Uterus (tissue), 3 donors: ENCODE measurements at regions not wholly inside any gene's neighbourhood (a gene's known extent, or its start where the extent isn't known, plus 50 kb on each side); places are given as distances from the start of the nearest gene placed in this dataset.

Experiments used
- DNase-seq, 2 donors: peaks; one replicate each; pipeline ENCODE4 v3.0.0-alpha.2; 2019 to 2020
- H3K27ac ChIP-seq, 2 donors: fragments of 200-600 bp; sonication (generic); 1 replicate in 1 of 2; 2 replicates in 1 of 2; pipeline ENCODE4 v1.5.1; 2016 to 2018
- H3K27me3 ChIP-seq, 2 donors: fragments of 200-600 bp; sonication (generic); one replicate each; pipeline ENCODE4 v1.5.1; 2018 to 2019; ENCODE audit warnings: control low read depth in 1 of 2
- H3K36me3 ChIP-seq, 2 donors: fragments of 200-600 bp; sonication (generic); one replicate each; pipeline ENCODE4 v1.5.1; 2019; ENCODE audit warnings: control low read depth in 1 of 2
- H3K4me1 ChIP-seq, 2 donors: fragments of 200-600 bp; sonication (generic); one replicate each; pipeline ENCODE4 v1.5.1; 2018 to 2019; ENCODE audit warnings: control low read depth in 1 of 2
- H3K4me3 ChIP-seq, 2 donors: fragments of 200-600 bp; sonication (generic); 1 replicate in 1 of 2; 2 replicates in 1 of 2; pipeline ENCODE4 v1.5.1; 2018 to 2019; ENCODE audit warnings: mild to moderate bottlenecking in 1 of 2
- H3K9me3 ChIP-seq, 2 donors: fragments of 200-600 bp; sonication (generic); one replicate each; pipeline ENCODE4 v1.5.1; 2019; ENCODE audit warnings: control low read depth in 1 of 2
- POLR2A ChIP-seq, 2 donors: fragments of 450-650 bp; IDR thresholded peaks; one replicate each; pipeline ENCODE4 v1.6.1; 2016; ENCODE audit warnings: antibody characterized with exemption in 2 of 2, mild to moderate bottlenecking in 1 of 2, moderate library complexity in 1 of 2
- intact Hi-C: fragments of 100-400 bp; cut with DNase I; formaldehyde crosslinking; loops from one replicate; pipeline ENCODE4 v1.15.1; 2023; ENCODE audit warnings: low total_unique reads
- TF ChIP-seq, protein P1 (sequence below), 4 experiments: fragments of 200-600 bp in 2 of 4; fragments of 450-650 bp in 2 of 4; sonication (generic) in 2 of 4; IDR thresholded peaks; one replicate each; pipeline ENCODE4 v1.5.1; 2016 to 2019; ENCODE audit warnings: antibody characterized with exemption in 4 of 4, mild to moderate bottlenecking in 2 of 4, moderate library complexity in 1 of 4
- donor health status: DM: yes; HTN: yes; CAD: no.

DNA sequence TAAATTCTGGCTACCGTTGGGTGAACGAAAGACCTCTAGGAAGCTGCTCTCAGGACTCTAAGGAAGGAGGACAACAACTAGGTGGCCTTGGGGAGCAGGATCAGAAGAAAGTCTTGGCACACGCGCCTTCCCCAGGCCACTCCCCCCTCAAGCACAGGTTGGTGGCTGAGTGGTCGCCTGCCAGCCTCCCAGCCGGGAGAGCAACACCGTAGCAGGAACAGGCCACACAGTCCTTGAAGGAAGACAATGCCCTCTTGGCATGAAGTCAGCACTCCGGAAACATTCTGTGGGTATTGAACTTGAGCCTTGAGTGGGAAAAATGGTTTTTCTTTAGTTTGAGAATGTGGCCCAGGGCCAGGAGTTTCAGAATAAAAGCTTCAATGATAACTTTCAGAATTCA lies 87.4 kb upstream of the AGAP1 start:
- no peaks in the 10 kb centered on the region for H3K27me3 ChIP-seq
- no peaks in the 10 kb centered on the region for H3K4me1 ChIP-seq
- no peaks in the 10 kb centered on the region for H3K9me3 ChIP-seq
- no peak for DNase-seq
- TF ChIP-seq, protein P1, sequence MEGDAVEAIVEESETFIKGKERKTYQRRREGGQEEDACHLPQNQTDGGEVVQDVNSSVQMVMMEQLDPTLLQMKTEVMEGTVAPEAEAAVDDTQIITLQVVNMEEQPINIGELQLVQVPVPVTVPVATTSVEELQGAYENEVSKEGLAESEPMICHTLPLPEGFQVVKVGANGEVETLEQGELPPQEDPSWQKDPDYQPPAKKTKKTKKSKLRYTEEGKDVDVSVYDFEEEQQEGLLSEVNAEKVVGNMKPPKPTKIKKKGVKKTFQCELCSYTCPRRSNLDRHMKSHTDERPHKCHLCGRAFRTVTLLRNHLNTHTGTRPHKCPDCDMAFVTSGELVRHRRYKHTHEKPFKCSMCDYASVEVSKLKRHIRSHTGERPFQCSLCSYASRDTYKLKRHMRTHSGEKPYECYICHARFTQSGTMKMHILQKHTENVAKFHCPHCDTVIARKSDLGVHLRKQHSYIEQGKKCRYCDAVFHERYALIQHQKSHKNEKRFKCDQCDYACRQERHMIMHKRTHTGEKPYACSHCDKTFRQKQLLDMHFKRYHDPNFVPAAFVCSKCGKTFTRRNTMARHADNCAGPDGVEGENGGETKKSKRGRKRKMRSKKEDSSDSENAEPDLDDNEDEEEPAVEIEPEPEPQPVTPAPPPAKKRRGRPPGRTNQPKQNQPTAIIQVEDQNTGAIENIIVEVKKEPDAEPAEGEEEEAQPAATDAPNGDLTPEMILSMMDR (IDR thresholded peaks at IDR 0.05), result no peak
- TF ChIP-seq POLR2A (IDR thresholded peaks at IDR 0.05), result no peak
- H3K36me3 ChIP-seq, result no peaks in the 10 kb centered on the region
- H3K4me3 ChIP-seq, result no peak overlapping the region
- no peak overlapping the region for H3K27ac ChIP-seq
- intact Hi-C loops, result no loop called here

DNA sequence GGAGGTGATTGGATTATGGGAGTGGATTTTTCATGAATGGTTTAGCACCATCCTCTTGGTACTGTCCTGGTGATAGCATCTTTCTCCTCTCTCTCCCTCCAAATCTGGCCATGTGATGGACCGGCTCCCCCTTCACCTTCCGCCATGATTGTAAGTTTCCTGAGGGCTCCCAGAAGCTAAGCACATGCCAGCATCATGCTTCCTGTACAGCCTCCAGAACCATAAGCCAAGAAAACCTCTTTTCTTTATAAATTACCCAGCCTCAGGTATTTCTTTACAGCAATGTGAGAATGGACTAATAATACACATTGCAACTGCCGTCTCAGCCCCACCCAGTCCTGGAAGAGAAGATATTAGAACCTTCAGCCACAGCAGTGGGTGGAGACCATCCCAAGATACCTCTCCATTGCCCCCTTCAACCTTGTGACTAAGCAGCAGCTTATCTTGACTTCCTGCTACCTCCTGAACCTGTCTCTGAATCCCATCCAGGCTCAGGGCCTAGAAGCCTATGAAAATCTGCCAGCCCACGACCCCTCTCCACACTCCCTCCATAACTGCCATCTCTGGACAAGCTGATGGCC lies 81.8 kb upstream of the AGAP1 start:
- DNase-seq, result no peak
- Histone ChIP-seq H3K4me1 (no peaks in the 10 kb centered on the region), H3K27me3 (no peaks in the 10 kb centered on the region), H3K4me3 (no peak overlapping the region), H3K36me3 (no peaks in the 10 kb centered on the region), H3K9me3 (no peaks in the 10 kb centered on the region), H3K27ac (no peak overlapping the region)
- intact Hi-C loops, result no loop called here
- TF ChIP-seq POLR2A (IDR thresholded peaks at IDR 0.05), result no peak
- TF ChIP-seq, protein P1 (IDR thresholded peaks at IDR 0.05), result no peak

DNA sequence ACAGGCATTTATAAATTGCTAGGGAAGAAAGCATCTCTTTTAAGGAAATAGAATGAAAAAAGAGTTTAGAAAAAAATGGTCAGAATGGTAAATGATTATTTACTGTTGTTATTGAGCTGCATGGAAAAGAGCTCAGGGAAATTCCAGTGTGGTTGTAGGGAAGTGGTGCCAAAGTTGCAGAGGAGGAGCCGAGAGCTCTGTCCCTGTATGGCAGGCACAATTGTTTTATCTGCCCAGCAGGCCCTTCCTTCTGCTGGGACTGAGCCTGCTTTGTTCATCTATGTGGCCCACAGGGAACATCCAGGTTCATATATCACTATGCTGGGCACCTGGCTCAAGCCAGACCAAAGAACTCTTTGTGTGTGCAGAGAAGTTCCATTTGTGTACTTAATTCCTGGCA lies 80.8 kb upstream of the AGAP1 start:
- Histone ChIP-seq H3K4me3 (no peak overlapping the region), H3K9me3 (no peaks in the 10 kb centered on the region), H3K27me3 (no peaks in the 10 kb centered on the region), H3K36me3 (no peaks in the 10 kb centered on the region), H3K4me1 (no peaks in the 10 kb centered on the region), H3K27ac (no peak overlapping the region)
- intact Hi-C loops, result no loop called here
- no peak for DNase-seq
- TF ChIP-seq, protein P1 (IDR thresholded peaks at IDR 0.05), result no peak
- no peak for TF ChIP-seq POLR2A (IDR thresholded peaks at IDR 0.05)

DNA sequence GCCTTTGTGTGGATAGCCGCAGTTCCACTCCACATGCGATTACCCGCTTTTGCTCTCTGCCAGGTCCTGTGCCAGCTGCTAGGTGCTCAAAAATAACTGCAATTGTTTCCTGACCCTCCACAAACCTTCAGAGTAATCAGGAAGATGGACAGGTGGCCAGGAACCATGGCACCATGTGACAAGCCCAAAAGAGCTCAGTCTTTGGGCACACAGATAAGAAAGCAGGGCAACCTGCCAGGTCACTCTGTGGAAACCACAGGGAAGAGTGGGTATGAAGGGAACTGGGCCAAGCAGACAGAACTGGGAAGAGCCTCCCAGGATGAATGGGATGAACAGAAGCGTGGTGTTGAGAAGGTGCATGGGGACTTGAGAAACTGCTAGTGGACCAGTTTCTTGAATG lies 79.4 kb upstream of the AGAP1 start:
- intact Hi-C loops, result no loop called here
- H3K27me3 ChIP-seq, result no peaks in the 10 kb centered on the region
- TF ChIP-seq, protein P1 (IDR thresholded peaks at IDR 0.05), result no peak
- no peak for TF ChIP-seq POLR2A (IDR thresholded peaks at IDR 0.05)
- H3K27ac ChIP-seq, result no peak overlapping the region
- no peaks in the 10 kb centered on the region for H3K36me3 ChIP-seq
- DNase-seq, result no peak
- no peaks in the 10 kb centered on the region for H3K9me3 ChIP-seq
- H3K4me3 ChIP-seq, result no peak overlapping the region
- no peaks in the 10 kb centered on the region for H3K4me1 ChIP-seq

GRCh38 chr2:235416858-235417499 lies 76.9 kb upstream of the AGAP1 start:
- TF ChIP-seq, protein P1 (IDR thresholded peaks at IDR 0.05), result no peak
- TF ChIP-seq POLR2A (IDR thresholded peaks at IDR 0.05), result no peak
- Histone ChIP-seq H3K27me3 (no peaks in the 10 kb centered on the region), H3K4me3 (no peak overlapping the region), H3K27ac (no peak overlapping the region), H3K9me3 (no peaks in the 10 kb centered on the region), H3K36me3 (no peaks in the 10 kb centered on the region), H3K4me1 (no peaks in the 10 kb centered on the region)
- intact Hi-C loops, result no loop called here
- no peak for DNase-seq
